Breast epithelium (tissue), 4 donors: ENCODE measurements at regions not wholly inside any gene's neighbourhood (a gene's known extent, or its start where the extent isn't known, plus 50 kb on each side); places are given as distances from the start of the nearest gene placed in this dataset.
A peak's percentile ranks its signal among the peaks of the same experiment; 100 is the strongest.

Source experiments
- DNase-seq, 2 donors: peaks; one replicate each; pipeline ENCODE4 v3.0.0-alpha.2; 2019; ENCODE audit warnings: low spot score in 2 of 2
- H3K27ac ChIP-seq, 2 donors: fragments of 200-600 bp; sonication (generic) in 1 of 2; one replicate each; pipeline ENCODE4 v1.5.1; 2016 to 2019; ENCODE audit warnings: mild to moderate bottlenecking in 1 of 2
- H3K27me3 ChIP-seq, 2 donors: fragments of 200-600 bp; sonication (generic) in 1 of 2; one replicate each; pipeline versions ENCODE4 v1.5.1 to v1.6.0; 2017 to 2019; ENCODE audit warnings: control low read depth in 1 of 2, mild to moderate bottlenecking in 1 of 2
- H3K36me3 ChIP-seq: fragments of 200-600 bp; one replicate; pipeline ENCODE4 v1.5.1; 2019
- H3K4me1 ChIP-seq, 2 donors: fragments of 200-600 bp; sonication (generic); one replicate each; pipeline ENCODE4 v1.5.1; 2016 to 2019; ENCODE audit warnings: control low read depth in 1 of 2
- H3K4me3 ChIP-seq, 3 donors: fragments of 200-600 bp; sonication (generic); 1 replicate in 2 of 3; 2 replicates in 1 of 3; pipeline ENCODE4 v1.5.1; 2016 to 2019; ENCODE audit warnings: mild to moderate bottlenecking in 3 of 3, moderate library complexity in 2 of 3
- H3K9me3 ChIP-seq, 2 donors: fragments of 200-600 bp; sonication (generic) in 1 of 2; one replicate each; pipeline ENCODE4 v1.5.1; 2016 to 2019; ENCODE audit warnings: control low read depth in 1 of 2
- POLR2A ChIP-seq: fragments of 450-650 bp; IDR thresholded peaks from one replicate; pipeline ENCODE4 v1.6.1; 2016; ENCODE audit warnings: antibody characterized with exemption, mild to moderate bottlenecking, moderate library complexity
- POLR2AphosphoS5 ChIP-seq, 3 donors: sonication (generic); formaldehyde crosslinking; IDR thresholded peaks; one replicate each; pipeline ENCODE4 v1.6.1; 2017; ENCODE audit warnings: antibody characterized with exemption in 3 of 3
- intact Hi-C: fragments of 100-400 bp; cut with DNase I; formaldehyde crosslinking; loops from one replicate; pipeline ENCODE4 v1.15.1; 2023; ENCODE audit warnings: low total_unique reads
- TF ChIP-seq, protein P1 (sequence below), 3 donors: fragments of 450-650 bp; IDR thresholded peaks; one replicate each; pipeline ENCODE4 v1.5.1; 2016 to 2017; ENCODE audit warnings: antibody characterized with exemption in 3 of 3, mild to moderate bottlenecking in 3 of 3, moderate library complexity in 3 of 3

GRCh38 chr6:119453242-119454200 is 104.0 kb upstream of the MAN1A1 start:
- Histone ChIP-seq H3K9me3 (no peaks in the 10 kb centered on the region), H3K27me3 (no peaks in the 10 kb centered on the region), H3K36me3 (no peaks in the 10 kb centered on the region), H3K27ac (no peak overlapping the region), H3K4me3 (no peak overlapping the region), H3K4me1 (no peaks in the 10 kb centered on the region)
- no peak for DNase-seq
- TF ChIP-seq POLR2A (no peak), POLR2AphosphoS5 (IDR thresholded peaks at IDR 0.05) (no peak)
- TF ChIP-seq, protein P1, sequence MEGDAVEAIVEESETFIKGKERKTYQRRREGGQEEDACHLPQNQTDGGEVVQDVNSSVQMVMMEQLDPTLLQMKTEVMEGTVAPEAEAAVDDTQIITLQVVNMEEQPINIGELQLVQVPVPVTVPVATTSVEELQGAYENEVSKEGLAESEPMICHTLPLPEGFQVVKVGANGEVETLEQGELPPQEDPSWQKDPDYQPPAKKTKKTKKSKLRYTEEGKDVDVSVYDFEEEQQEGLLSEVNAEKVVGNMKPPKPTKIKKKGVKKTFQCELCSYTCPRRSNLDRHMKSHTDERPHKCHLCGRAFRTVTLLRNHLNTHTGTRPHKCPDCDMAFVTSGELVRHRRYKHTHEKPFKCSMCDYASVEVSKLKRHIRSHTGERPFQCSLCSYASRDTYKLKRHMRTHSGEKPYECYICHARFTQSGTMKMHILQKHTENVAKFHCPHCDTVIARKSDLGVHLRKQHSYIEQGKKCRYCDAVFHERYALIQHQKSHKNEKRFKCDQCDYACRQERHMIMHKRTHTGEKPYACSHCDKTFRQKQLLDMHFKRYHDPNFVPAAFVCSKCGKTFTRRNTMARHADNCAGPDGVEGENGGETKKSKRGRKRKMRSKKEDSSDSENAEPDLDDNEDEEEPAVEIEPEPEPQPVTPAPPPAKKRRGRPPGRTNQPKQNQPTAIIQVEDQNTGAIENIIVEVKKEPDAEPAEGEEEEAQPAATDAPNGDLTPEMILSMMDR (IDR thresholded peaks at IDR 0.05) = no peak
- intact Hi-C loops = no loop called here

GRCh38 chr6:119449331-119450156 is 100.0 kb upstream of the MAN1A1 start:
- intact Hi-C loops = no loop called here
- Histone ChIP-seq H3K4me3 (no peak overlapping the region), H3K27ac (no peak overlapping the region), H3K36me3 (no peaks in the 10 kb centered on the region), H3K9me3 (no peaks in the 10 kb centered on the region), H3K27me3 (no peaks in the 10 kb centered on the region), H3K4me1 (peaks cover 0 to 6% of the 10 kb centered on the region in 2 donors)
- no peak for DNase-seq
- TF ChIP-seq, protein P1 (IDR thresholded peaks at IDR 0.05) = no peak
- TF ChIP-seq POLR2A (no peak), POLR2AphosphoS5 (IDR thresholded peaks at IDR 0.05) (no peak)

- no peak overlapping the region for H3K4me3 ChIP-seq
- H3K36me3 ChIP-seq = no peaks in the 10 kb centered on the region
- H3K9me3 ChIP-seq = no peaks in the 10 kb centered on the region
- intact Hi-C loops = no loop called here
- TF ChIP-seq POLR2A (no peak), POLR2AphosphoS5 (IDR thresholded peaks at IDR 0.05) (no peak)
- TF ChIP-seq, protein P1 (IDR thresholded peaks at IDR 0.05) = no peak
- DNase-seq = no peak
- no peak overlapping the region for H3K27ac ChIP-seq
- peaks cover 0 to 6% of the 10 kb centered on the region in 2 donors for H3K4me1 ChIP-seq
- H3K27me3 ChIP-seq = no peaks in the 10 kb centered on the region
Measured at GRCh38 chr6:119447921-119448320, 98.4 kb upstream of the MAN1A1 start.

GRCh38 chr6:119446609-119447008 is 97.0 kb upstream of the MAN1A1 start:
- Histone ChIP-seq H3K4me3 (no peak overlapping the region), H3K4me1 (peaks cover 0 to 6% of the 10 kb centered on the region in 2 donors), H3K9me3 (no peaks in the 10 kb centered on the region), H3K27me3 (no peaks in the 10 kb centered on the region), H3K27ac (peak overlapping the region in 1 of 2 donors; percentile 29), H3K36me3 (no peaks in the 10 kb centered on the region)
- intact Hi-C loops = no loop called here
- no peak for DNase-seq
- TF ChIP-seq POLR2A (no peak), POLR2AphosphoS5 (IDR thresholded peaks at IDR 0.05) (no peak)
- TF ChIP-seq, protein P1 (IDR thresholded peaks at IDR 0.05) = no peak
